ENCODE measurements at regions not wholly inside any gene's neighbourhood (a gene's known extent, or its start where the extent isn't known, plus 50 kb on each side); places are given as distances from the start of the nearest gene placed in this dataset.
"Not testable (repeated sequence)": the region's sequence is repeated elsewhere in the genome, so short reads cannot be mapped to it uniquely, and the experiment has no call there.

DNA sequence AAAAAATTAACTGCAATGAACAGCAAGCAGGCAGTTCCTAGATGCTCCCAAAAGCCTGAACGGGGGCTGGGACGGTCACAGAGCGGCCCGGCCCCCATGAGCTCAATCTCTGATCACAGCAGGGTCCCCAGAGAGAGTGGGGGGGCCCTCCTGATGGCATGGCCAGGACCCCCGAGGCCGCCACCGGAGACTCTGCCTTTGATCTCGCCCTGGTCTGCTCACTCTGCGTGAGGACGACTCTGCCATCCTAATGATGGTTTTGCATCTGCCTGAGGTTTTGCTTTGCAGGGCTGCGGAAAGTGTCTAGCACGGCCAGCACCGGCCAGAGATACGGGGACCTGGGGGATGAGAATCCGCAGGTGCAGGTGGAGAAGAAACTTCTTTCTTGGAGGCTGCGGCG lies 103.8 kb downstream of the SHOX start:
- H3K36me3 ChIP-seq (ENCODE audit: insufficient read depth, low read length): no peaks in the 10 kb centered on the region
- H3K9ac ChIP-seq (ENCODE audit: low read depth, low read length, poor library complexity, severe bottlenecking): no peak overlapping the region
- no peak overlapping the region for H3K4me3 ChIP-seq (ENCODE audit: low read length, poor library complexity, severe bottlenecking)
- H3K79me2 ChIP-seq (ENCODE audit: insufficient read depth, low read length): no peaks in the 10 kb centered on the region
- H3K4me2 ChIP-seq (ENCODE audit: low read depth, low read length, poor library complexity, severe bottlenecking): no peak overlapping the region
- no peaks in the 10 kb centered on the region for H3K9me2 ChIP-seq (replicated peaks; ENCODE audit: low read depth, low read length)
- H3K4me1 ChIP-seq (ENCODE audit: insufficient read depth, low read length, poor library complexity, severe bottlenecking): no peaks in the 10 kb centered on the region
- H2AFZ ChIP-seq (ENCODE audit: low read length): no peak overlapping the region
- no peaks in the 10 kb centered on the region for H3K9me3 ChIP-seq (ENCODE audit: insufficient read depth, low read depth, low read length)
- no peaks in the 10 kb centered on the region for H3F3A ChIP-seq (ENCODE audit: low read depth)
- TF ChIP-seq EZH2phosphoT487 (IDR thresholded peaks at IDR 0.05; ENCODE audit: borderline replicate concordance): no peak
- TF ChIP-seq, protein P1, sequence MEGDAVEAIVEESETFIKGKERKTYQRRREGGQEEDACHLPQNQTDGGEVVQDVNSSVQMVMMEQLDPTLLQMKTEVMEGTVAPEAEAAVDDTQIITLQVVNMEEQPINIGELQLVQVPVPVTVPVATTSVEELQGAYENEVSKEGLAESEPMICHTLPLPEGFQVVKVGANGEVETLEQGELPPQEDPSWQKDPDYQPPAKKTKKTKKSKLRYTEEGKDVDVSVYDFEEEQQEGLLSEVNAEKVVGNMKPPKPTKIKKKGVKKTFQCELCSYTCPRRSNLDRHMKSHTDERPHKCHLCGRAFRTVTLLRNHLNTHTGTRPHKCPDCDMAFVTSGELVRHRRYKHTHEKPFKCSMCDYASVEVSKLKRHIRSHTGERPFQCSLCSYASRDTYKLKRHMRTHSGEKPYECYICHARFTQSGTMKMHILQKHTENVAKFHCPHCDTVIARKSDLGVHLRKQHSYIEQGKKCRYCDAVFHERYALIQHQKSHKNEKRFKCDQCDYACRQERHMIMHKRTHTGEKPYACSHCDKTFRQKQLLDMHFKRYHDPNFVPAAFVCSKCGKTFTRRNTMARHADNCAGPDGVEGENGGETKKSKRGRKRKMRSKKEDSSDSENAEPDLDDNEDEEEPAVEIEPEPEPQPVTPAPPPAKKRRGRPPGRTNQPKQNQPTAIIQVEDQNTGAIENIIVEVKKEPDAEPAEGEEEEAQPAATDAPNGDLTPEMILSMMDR (conservative IDR thresholded peaks at IDR 0.05; ENCODE audit: low read length): no peak
- no peaks in the 10 kb centered on the region for H4K20me1 ChIP-seq (ENCODE audit: insufficient read depth, low read length, poor library complexity, severe bottlenecking)
- H3K27me3 ChIP-seq (ENCODE audit: insufficient read depth, low read length, poor library complexity, severe bottlenecking): no peaks in the 10 kb centered on the region

DNA sequence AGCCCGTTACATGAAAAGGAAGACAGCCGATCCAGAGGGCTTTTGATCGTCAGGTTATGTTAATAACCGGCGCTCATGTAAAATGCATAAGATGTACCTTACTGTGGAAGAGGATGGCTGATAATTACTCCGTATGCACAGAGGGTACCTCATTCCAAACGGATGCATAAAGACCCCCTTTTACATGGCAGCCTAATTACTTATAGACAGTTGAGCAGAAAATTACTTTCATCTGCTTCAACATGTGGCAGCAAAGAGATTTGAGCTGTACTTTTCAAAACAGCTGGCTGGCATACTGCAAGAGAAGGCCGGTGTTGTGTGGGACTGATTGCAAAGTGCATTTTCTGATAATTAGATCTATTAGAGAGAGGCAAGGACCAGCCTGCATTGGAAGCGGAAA lies 103.4 kb downstream of the SHOX start:
- Histone ChIP-seq H3K4me1 (ENCODE audit: insufficient read depth, low read length, poor library complexity, severe bottlenecking) (no peaks in the 10 kb centered on the region), H3K9me2 (replicated peaks; ENCODE audit: low read depth, low read length) (no peaks in the 10 kb centered on the region), H3K27me3 (ENCODE audit: insufficient read depth, low read length, poor library complexity, severe bottlenecking) (no peaks in the 10 kb centered on the region)

DNA sequence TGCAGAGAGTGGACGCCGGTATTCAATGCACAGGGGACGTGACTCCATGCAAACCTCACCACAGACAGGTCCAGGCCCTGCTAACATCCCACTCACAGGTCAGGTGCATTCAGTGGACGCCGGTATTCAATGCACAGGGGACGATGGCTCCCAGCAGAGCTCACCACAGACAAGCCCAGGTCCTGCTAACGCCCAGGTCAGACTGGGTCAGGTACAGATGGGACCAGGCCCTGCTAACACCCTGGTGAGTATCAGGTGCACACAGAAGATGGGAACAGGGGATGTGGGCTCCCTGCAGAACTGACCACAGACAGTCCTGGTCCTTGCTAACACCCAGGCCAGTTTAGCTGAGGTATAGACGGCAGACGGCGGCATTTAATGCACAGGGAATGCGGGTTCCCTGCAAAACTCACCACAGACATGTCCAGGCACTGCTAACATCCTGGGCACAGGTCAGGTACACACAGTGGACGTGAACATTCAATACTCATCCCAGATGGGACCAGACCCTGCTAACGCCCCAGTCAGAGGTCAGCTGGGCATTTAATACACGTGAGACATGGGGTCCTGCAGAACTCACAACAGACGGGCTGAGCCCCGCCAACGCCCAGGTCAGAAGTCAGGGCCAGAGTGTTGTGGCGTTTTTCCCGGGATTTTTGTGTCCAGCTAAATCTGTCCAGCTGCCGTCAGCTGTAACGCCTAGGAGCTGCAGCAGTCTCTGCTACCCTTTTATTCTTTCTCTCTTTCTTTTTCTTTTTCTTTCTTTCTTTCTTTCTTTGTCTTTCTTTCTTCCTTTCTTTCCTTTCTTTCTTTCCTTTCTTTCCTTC lies 99.2 kb downstream of the SHOX start:
- TF ChIP-seq, protein P1 (conservative IDR thresholded peaks at IDR 0.05; ENCODE audit: low read length): no peak
- no peak for TF ChIP-seq EZH2phosphoT487 (IDR thresholded peaks at IDR 0.05; ENCODE audit: borderline replicate concordance)

More for the DNA sequence above, 103.4 kb downstream of the SHOX start:
- Histone ChIP-seq H3F3A (ENCODE audit: low read depth) (no peaks in the 10 kb centered on the region), H3K79me2 (ENCODE audit: insufficient read depth, low read length) (no peaks in the 10 kb centered on the region), H3K9ac (ENCODE audit: low read depth, low read length, poor library complexity, severe bottlenecking) (no peak overlapping the region), H2AFZ (ENCODE audit: low read length) (no peak overlapping the region), H3K4me2 (ENCODE audit: low read depth, low read length, poor library complexity, severe bottlenecking) (no peak overlapping the region), H3K4me3 (ENCODE audit: low read length, poor library complexity, severe bottlenecking) (no peak overlapping the region), H4K20me1 (ENCODE audit: insufficient read depth, low read length, poor library complexity, severe bottlenecking) (no peaks in the 10 kb centered on the region), H3K9me3 (ENCODE audit: insufficient read depth, low read depth, low read length) (no peaks in the 10 kb centered on the region), H3K36me3 (ENCODE audit: insufficient read depth, low read length) (no peaks in the 10 kb centered on the region)
- no peak for TF ChIP-seq EZH2phosphoT487 (IDR thresholded peaks at IDR 0.05; ENCODE audit: borderline replicate concordance)
- TF ChIP-seq, protein P1 (conservative IDR thresholded peaks at IDR 0.05; ENCODE audit: low read length): no peak

DNA sequence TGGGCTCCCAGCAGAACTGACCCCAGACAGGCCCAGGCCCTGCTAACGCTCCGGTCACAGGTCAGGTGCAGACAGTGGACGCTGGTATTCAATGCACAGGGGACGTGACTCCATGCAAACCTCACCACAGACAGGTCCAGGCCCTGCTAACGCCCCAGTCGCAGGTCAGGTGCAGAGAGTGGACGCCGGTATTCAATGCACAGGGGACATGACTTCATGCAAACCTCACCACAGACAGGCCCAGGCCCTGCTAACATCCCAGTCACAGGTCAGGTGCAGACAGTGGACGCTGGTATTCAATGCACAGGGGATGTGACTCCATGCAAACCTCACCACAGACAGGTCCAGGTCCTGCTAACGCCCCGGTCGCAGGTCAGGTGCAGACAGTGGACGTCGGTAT lies 98.5 kb downstream of the SHOX start:
- H3F3A ChIP-seq (ENCODE audit: low read depth); H2AFZ ChIP-seq (ENCODE audit: low read length); H3K4me3 ChIP-seq (ENCODE audit: low read length, poor library complexity, severe bottlenecking); H4K20me1 ChIP-seq (ENCODE audit: insufficient read depth, low read length, poor library complexity, severe bottlenecking); H3K9me3 ChIP-seq (ENCODE audit: insufficient read depth, low read depth, low read length); H3K9me2 ChIP-seq (replicated peaks; ENCODE audit: low read depth, low read length); H3K4me2 ChIP-seq (ENCODE audit: low read depth, low read length, poor library complexity, severe bottlenecking); H3K27me3 ChIP-seq (ENCODE audit: insufficient read depth, low read length, poor library complexity, severe bottlenecking); H3K36me3 ChIP-seq (ENCODE audit: insufficient read depth, low read length); H3K9ac ChIP-seq (ENCODE audit: low read depth, low read length, poor library complexity, severe bottlenecking); H3K4me1 ChIP-seq (ENCODE audit: insufficient read depth, low read length, poor library complexity, severe bottlenecking); H3K79me2 ChIP-seq (ENCODE audit: insufficient read depth, low read length): not testable (repeated sequence)

More for the DNA sequence above, 99.2 kb downstream of the SHOX start:
- Histone ChIP-seq H3K4me3 (ENCODE audit: low read length, poor library complexity, severe bottlenecking) (no peak overlapping the region), H3K36me3 (ENCODE audit: insufficient read depth, low read length) (no peaks in the 10 kb centered on the region), H3K4me1 (ENCODE audit: insufficient read depth, low read length, poor library complexity, severe bottlenecking) (no peaks in the 10 kb centered on the region), H3K27me3 (ENCODE audit: insufficient read depth, low read length, poor library complexity, severe bottlenecking) (no peaks in the 10 kb centered on the region), H3K9me2 (replicated peaks; ENCODE audit: low read depth, low read length) (no peaks in the 10 kb centered on the region), H3K4me2 (ENCODE audit: low read depth, low read length, poor library complexity, severe bottlenecking) (no peak overlapping the region), H4K20me1 (ENCODE audit: insufficient read depth, low read length, poor library complexity, severe bottlenecking) (no peaks in the 10 kb centered on the region), H3K79me2 (ENCODE audit: insufficient read depth, low read length) (no peaks in the 10 kb centered on the region), H2AFZ (ENCODE audit: low read length) (no peak overlapping the region), H3F3A (ENCODE audit: low read depth) (no peaks in the 10 kb centered on the region), H3K9me3 (ENCODE audit: insufficient read depth, low read depth, low read length) (no peaks in the 10 kb centered on the region), H3K9ac (ENCODE audit: low read depth, low read length, poor library complexity, severe bottlenecking) (no peak overlapping the region)

DNA sequence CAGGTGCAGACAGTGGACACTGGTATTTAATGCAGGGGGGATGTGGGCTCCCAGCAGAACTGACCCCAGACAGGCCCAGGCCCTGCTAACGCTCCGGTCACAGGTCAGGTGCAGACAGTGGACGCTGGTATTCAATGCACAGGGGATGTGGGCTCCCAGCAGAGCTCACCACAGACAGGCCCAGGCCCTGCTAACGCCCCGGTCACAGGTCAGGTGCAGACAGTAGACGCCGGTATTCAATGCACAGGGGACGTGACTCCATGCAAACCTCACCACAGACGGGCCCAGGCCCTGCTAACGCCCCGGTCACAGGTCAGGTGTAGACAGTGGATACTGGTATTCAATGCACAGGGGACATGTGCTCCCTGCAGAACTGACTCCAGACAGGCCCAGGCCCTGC lies 98.0 kb downstream of the SHOX start:
- not testable (repeated sequence) for H4K20me1 ChIP-seq (ENCODE audit: insufficient read depth, low read length, poor library complexity, severe bottlenecking); H3K4me1 ChIP-seq (ENCODE audit: insufficient read depth, low read length, poor library complexity, severe bottlenecking); H2AFZ ChIP-seq (ENCODE audit: low read length); H3K9me3 ChIP-seq (ENCODE audit: insufficient read depth, low read depth, low read length); H3K9ac ChIP-seq (ENCODE audit: low read depth, low read length, poor library complexity, severe bottlenecking); H3K36me3 ChIP-seq (ENCODE audit: insufficient read depth, low read length); H3K4me2 ChIP-seq (ENCODE audit: low read depth, low read length, poor library complexity, severe bottlenecking); H3K4me3 ChIP-seq (ENCODE audit: low read length, poor library complexity, severe bottlenecking); H3F3A ChIP-seq (ENCODE audit: low read depth); H3K9me2 ChIP-seq (replicated peaks; ENCODE audit: low read depth, low read length); H3K79me2 ChIP-seq (ENCODE audit: insufficient read depth, low read length); H3K27me3 ChIP-seq (ENCODE audit: insufficient read depth, low read length, poor library complexity, severe bottlenecking)

Measured in Loucy (cell line).